ENCODE measurements at regions not wholly inside any gene's neighbourhood (a gene's known extent, or its start where the extent isn't known, plus 50 kb on each side); places are given as distances from the start of the nearest gene placed in this dataset.
"Not testable (repeated sequence)": the region's sequence is repeated elsewhere in the genome, so short reads cannot be mapped to it uniquely, and the experiment has no call there.

GRCh38 chr22:34834059-34834458, 231.9 kb upstream of the ISX start:
- Histone ChIP-seq H3K9me3 (replicated peaks; ENCODE audit: control insufficient read depth, insufficient read depth, low read length) (peaks cover 12% of the 10 kb centered on the region), H3K36me3 (ENCODE audit: control insufficient read depth in 2 of 2, extremely low read depth in 1 of 2, insufficient read depth in 2 of 2, low read length in 2 of 2) (no peaks in the 10 kb centered on the region), H3K4me2 (ENCODE audit: insufficient read depth, low read length) (no peak overlapping the region), H4K20me1 (replicated peaks; ENCODE audit: control insufficient read depth, extremely low read depth, insufficient read depth, low read length) (no peaks in the 10 kb centered on the region), H3K4me3 (replicated peaks in 1 of 3; ENCODE audit: insufficient read depth in 1 of 3, low read depth in 1 of 3, low read length in 3 of 3) (no peak overlapping the region), H3K79me2 (ENCODE audit: control insufficient read depth, insufficient read depth, low read length) (no peaks in the 10 kb centered on the region), H3K9ac (replicated peaks; ENCODE audit: extremely low read depth, insufficient read depth, low read length) (no peak overlapping the region), H3K27me3 (ENCODE audit: control insufficient read depth in 2 of 2, insufficient read depth in 2 of 2, low read length in 2 of 2) (no peaks in the 10 kb centered on the region), H3K4me1 (ENCODE audit: control insufficient read depth, extremely low read depth, insufficient read depth, low read length) (no peaks in the 10 kb centered on the region), H3K27ac (ENCODE audit: insufficient read depth, low read depth, low read length) (no peak overlapping the region), H3K9me1 (replicated peaks; ENCODE audit: control insufficient read depth, extremely low read depth, insufficient read depth, low read length) (no peaks in the 10 kb centered on the region), H2AFZ (ENCODE audit: low read depth, low read length) (no peak overlapping the region)
- intact Hi-C loops (cut with micrococcal nuclease) (no loop called here), dilution Hi-C loops (cut with MboI; ENCODE audit: extremely low pct_ligation_motif_present, low sequenced_read_pairs) (no loop called here)
- FAIRE-seq (no peak), DNase-seq (ENCODE audit: low read depth, low spot score) (no peak)
- BruUV-seq (replicated peaks), result no TSS peak
- ChIA-PET POLR2A (no interaction called here), CTCF (no interaction called here)
- TF ChIP-seq GATA2 (IDR thresholded peaks at IDR 0.05; ENCODE audit: insufficient read depth, insufficient read length, low read depth, low read length) (no peak), FOS (IDR thresholded peaks at IDR 0.05; ENCODE audit: borderline replicate concordance, insufficient read depth, low read length) (no peak), EZH2 (IDR thresholded peaks at IDR 0.05; ENCODE audit: borderline replicate concordance, low read depth, low read length, severe bottlenecking) (no peak), JUN (IDR thresholded peaks at IDR 0.05; ENCODE audit: borderline replicate concordance, insufficient read depth, insufficient read length, low read depth) (no peak), POLR2AphosphoS5 (IDR thresholded peaks at IDR 0.05; ENCODE audit: insufficient read depth, low read depth, low read length) (no peak), POLR2A (IDR thresholded peaks at IDR 0.05; ENCODE audit: low read depth, low read length) (no peak), MYC (IDR thresholded peaks at IDR 0.05; ENCODE audit: low read depth, low read length) (no peak)
- TF ChIP-seq, protein P1, sequence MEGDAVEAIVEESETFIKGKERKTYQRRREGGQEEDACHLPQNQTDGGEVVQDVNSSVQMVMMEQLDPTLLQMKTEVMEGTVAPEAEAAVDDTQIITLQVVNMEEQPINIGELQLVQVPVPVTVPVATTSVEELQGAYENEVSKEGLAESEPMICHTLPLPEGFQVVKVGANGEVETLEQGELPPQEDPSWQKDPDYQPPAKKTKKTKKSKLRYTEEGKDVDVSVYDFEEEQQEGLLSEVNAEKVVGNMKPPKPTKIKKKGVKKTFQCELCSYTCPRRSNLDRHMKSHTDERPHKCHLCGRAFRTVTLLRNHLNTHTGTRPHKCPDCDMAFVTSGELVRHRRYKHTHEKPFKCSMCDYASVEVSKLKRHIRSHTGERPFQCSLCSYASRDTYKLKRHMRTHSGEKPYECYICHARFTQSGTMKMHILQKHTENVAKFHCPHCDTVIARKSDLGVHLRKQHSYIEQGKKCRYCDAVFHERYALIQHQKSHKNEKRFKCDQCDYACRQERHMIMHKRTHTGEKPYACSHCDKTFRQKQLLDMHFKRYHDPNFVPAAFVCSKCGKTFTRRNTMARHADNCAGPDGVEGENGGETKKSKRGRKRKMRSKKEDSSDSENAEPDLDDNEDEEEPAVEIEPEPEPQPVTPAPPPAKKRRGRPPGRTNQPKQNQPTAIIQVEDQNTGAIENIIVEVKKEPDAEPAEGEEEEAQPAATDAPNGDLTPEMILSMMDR (IDR thresholded peaks at IDR 0.05; ENCODE audit: extremely low read depth in 1 of 2, insufficient read depth in 1 of 2, low read depth in 1 of 2, low read length in 2 of 2), result no peak
- TF ChIP-seq, protein P2, sequence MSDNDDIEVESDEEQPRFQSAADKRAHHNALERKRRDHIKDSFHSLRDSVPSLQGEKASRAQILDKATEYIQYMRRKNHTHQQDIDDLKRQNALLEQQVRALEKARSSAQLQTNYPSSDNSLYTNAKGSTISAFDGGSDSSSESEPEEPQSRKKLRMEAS (IDR thresholded peaks at IDR 0.05; ENCODE audit: insufficient read depth, insufficient read length), result no peak

DNA sequence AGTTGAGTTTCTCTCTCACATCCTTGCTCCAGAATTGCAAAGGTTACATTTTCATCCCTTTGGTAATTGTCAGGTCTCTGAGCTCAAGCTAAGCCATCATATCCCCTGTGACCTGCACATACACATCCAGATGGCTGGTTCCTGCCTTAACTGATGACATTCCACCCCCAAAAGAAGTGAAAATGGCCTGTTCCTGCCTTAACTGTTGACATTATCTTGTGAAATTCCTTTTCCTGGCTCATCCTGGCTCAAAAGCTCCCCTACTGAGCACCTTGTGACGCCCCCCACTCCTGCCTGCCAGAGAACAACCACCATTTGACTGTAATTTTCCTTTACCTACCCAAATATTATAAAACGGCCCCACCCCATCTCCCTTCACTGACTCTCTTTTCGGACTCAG, 231.4 kb upstream of the ISX start:
- POLR2A ChIA-PET; dilution Hi-C loops (cut with MboI; ENCODE audit: extremely low pct_ligation_motif_present, low sequenced_read_pairs); FAIRE-seq; H3K4me2 ChIP-seq (ENCODE audit: insufficient read depth, low read length); H3K36me3 ChIP-seq (ENCODE audit: control insufficient read depth in 2 of 2, extremely low read depth in 1 of 2, insufficient read depth in 2 of 2, low read length in 2 of 2); H2AFZ ChIP-seq (ENCODE audit: low read depth, low read length); H3K27me3 ChIP-seq (ENCODE audit: control insufficient read depth in 2 of 2, insufficient read depth in 2 of 2, low read length in 2 of 2); H3K9me3 ChIP-seq (replicated peaks; ENCODE audit: control insufficient read depth, insufficient read depth, low read length); DNase-seq (ENCODE audit: low read depth, low spot score); H4K20me1 ChIP-seq (replicated peaks; ENCODE audit: control insufficient read depth, extremely low read depth, insufficient read depth, low read length); BruUV-seq (replicated peaks); H3K9ac ChIP-seq (replicated peaks; ENCODE audit: extremely low read depth, insufficient read depth, low read length); CTCF ChIA-PET; H3K9me1 ChIP-seq (replicated peaks; ENCODE audit: control insufficient read depth, extremely low read depth, insufficient read depth, low read length); H3K27ac ChIP-seq (ENCODE audit: insufficient read depth, low read depth, low read length); H3K79me2 ChIP-seq (ENCODE audit: control insufficient read depth, insufficient read depth, low read length); H3K4me1 ChIP-seq (ENCODE audit: control insufficient read depth, extremely low read depth, insufficient read depth, low read length); intact Hi-C loops (cut with micrococcal nuclease); H3K4me3 ChIP-seq (replicated peaks in 1 of 3; ENCODE audit: insufficient read depth in 1 of 3, low read depth in 1 of 3, low read length in 3 of 3): not testable (repeated sequence)

All from endothelial cell of umbilical vein (primary cell).